GM19239 (cell line): ENCODE measurements at regions not wholly inside any gene's neighbourhood (a gene's known extent, or its start where the extent isn't known, plus 50 kb on each side); places are given as distances from the start of the nearest gene placed in this dataset.
"Not testable (repeated sequence)": the region's sequence is repeated elsewhere in the genome, so short reads cannot be mapped to it uniquely, and the experiment has no call there.

ENCODE experiments used
- DNase-seq: peaks from one replicate; pipeline ENCODE4 v3.0.0; 2011; ENCODE audit warnings: low spot score; ENCODE audit not compliant: insufficient read length
- FAIRE-seq: peaks from 2 replicates; lab custom pipeline; 2011; peaks lifted over from hg19 to GRCh38; lab: Jason Lieb, UNC

GRCh38 chr20:51934301-51935002 is 132.1 kb upstream of the SALL4 start:
- FAIRE-seq (no peak), DNase-seq (no peak)

GRCh38 chr20:51931371-51931781 is 129.1 kb upstream of the SALL4 start:
- no peak for FAIRE-seq
- no peak for DNase-seq

GRCh38 chr20:51930775-51931174 is 128.5 kb upstream of the SALL4 start:
- FAIRE-seq, result no peak
- DNase-seq, result no peak

GRCh38 chr20:51928931-51929330 is 126.6 kb upstream of the SALL4 start:
- DNase-seq (no peak), FAIRE-seq (no peak)

GRCh38 chr20:51927970-51928369 is 125.6 kb upstream of the SALL4 start:
- DNase-seq, FAIRE-seq: not testable (repeated sequence)

- no peak for FAIRE-seq
Observed at GRCh38 chr20:51926670-51927305, 124.5 kb upstream of the SALL4 start.

GRCh38 chr20:51924509-51924908 is 122.2 kb upstream of the SALL4 start:
- FAIRE-seq (no peak), DNase-seq (no peak)

More at GRCh38 chr20:51926670-51927305, 124.5 kb upstream of the SALL4 start:
- DNase-seq, result no peak

GRCh38 chr20:51923633-51924032 is 121.3 kb upstream of the SALL4 start:
- FAIRE-seq, result no peak
- no peak for DNase-seq

- FAIRE-seq, DNase-seq: not testable (repeated sequence)
Observed at GRCh38 chr20:51922812-51923211, 120.5 kb upstream of the SALL4 start.

- DNase-seq, result no peak
- FAIRE-seq, result no peak
Observed at GRCh38 chr20:51918561-51918960, 116.2 kb upstream of the SALL4 start.

GRCh38 chr20:51917886-51918535 is 115.7 kb upstream of the SALL4 start:
- FAIRE-seq (no peak), DNase-seq (no peak)

GRCh38 chr20:51916244-51916643 is 113.9 kb upstream of the SALL4 start:
- no peak for FAIRE-seq
- DNase-seq, result no peak

GRCh38 chr20:51914758-51915157 is 112.4 kb upstream of the SALL4 start:
- DNase-seq (no peak), FAIRE-seq (no peak)

- FAIRE-seq, result no peak
- DNase-seq, result no peak
Observed at GRCh38 chr20:51910321-51911050, 108.2 kb upstream of the SALL4 start.

GRCh38 chr20:51906679-51907078 is 104.4 kb upstream of the SALL4 start:
- FAIRE-seq, result no peak
- DNase-seq, result no peak

GRCh38 chr20:51906049-51906448 is 103.7 kb upstream of the SALL4 start:
- DNase-seq (no peak), FAIRE-seq (no peak)

- FAIRE-seq, result no peak
Observed at GRCh38 chr20:51902933-51903332, 100.6 kb upstream of the SALL4 start.

GRCh38 chr20:51900443-51900842 is 98.1 kb upstream of the SALL4 start:
- no peak for DNase-seq
- FAIRE-seq, result no peak

More at GRCh38 chr20:51902933-51903332, 100.6 kb upstream of the SALL4 start:
- no peak for DNase-seq

GRCh38 chr20:51899674-51900073 is 97.4 kb upstream of the SALL4 start:
- FAIRE-seq (no peak), DNase-seq (no peak)

GRCh38 chr20:51898788-51899187 is 96.5 kb upstream of the SALL4 start:
- no peak for DNase-seq
- FAIRE-seq, result no peak

GRCh38 chr20:51894619-51895018 is 92.3 kb upstream of the SALL4 start:
- no peak for DNase-seq
- no peak for FAIRE-seq
